ENCODE measurements at regions not wholly inside any gene's neighbourhood (a gene's known extent, or its start where the extent isn't known, plus 50 kb on each side); places are given as distances from the start of the nearest gene placed in this dataset.

DNA sequence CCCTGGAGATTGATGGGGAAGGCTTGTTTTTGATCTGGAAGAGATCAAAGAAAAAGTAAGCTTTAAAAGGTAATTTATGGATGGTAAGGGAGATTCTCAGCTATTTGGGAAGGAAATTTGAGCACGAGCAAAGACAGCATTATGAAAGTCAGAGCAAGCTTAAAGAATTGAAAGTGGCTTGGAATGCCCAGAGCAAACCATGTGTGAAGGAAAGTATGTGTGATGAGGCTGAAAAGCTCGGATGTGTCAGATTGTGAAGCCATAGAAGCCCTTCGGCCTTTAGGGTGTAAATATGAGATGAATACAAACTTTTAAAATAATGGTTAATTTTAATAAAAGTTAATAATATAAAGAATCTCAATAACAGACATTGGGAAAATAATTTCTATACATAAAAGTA is 377.4 kb upstream of the DSEL start:
- H3K4me3 ChIP-seq (ENCODE audit: low read depth, low read length): no peak overlapping the region
- no peak for DNase-seq (ENCODE audit: low read depth)
- TF ChIP-seq, protein P1, sequence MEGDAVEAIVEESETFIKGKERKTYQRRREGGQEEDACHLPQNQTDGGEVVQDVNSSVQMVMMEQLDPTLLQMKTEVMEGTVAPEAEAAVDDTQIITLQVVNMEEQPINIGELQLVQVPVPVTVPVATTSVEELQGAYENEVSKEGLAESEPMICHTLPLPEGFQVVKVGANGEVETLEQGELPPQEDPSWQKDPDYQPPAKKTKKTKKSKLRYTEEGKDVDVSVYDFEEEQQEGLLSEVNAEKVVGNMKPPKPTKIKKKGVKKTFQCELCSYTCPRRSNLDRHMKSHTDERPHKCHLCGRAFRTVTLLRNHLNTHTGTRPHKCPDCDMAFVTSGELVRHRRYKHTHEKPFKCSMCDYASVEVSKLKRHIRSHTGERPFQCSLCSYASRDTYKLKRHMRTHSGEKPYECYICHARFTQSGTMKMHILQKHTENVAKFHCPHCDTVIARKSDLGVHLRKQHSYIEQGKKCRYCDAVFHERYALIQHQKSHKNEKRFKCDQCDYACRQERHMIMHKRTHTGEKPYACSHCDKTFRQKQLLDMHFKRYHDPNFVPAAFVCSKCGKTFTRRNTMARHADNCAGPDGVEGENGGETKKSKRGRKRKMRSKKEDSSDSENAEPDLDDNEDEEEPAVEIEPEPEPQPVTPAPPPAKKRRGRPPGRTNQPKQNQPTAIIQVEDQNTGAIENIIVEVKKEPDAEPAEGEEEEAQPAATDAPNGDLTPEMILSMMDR (IDR thresholded peaks at IDR 0.05; ENCODE audit: low read depth, low read length, missing control alignments): no peak

DNA sequence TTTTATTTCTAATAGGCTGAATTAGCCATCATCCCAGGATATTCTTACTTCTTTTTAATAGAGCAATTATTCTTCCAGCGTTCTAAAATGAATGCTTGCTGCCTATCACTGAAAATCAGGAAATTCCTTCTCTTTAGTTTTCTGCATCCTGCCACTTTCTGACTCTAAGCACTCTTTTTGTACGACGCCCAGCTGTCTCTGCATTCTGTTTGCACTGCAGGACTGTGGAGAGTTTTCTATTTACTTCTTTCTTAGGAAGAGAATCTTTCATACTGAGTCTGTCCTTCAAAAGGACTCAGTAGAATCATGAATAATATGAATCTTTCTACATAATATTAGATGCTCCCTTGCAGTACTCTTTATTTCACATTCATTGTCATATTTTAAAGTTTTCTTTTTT is 360.4 kb upstream of the DSEL start:
- no peak overlapping the region for H3K4me3 ChIP-seq (ENCODE audit: low read depth, low read length)
- DNase-seq (ENCODE audit: low read depth): no peak
- TF ChIP-seq, protein P1 (IDR thresholded peaks at IDR 0.05; ENCODE audit: low read depth, low read length, missing control alignments): no peak

DNA sequence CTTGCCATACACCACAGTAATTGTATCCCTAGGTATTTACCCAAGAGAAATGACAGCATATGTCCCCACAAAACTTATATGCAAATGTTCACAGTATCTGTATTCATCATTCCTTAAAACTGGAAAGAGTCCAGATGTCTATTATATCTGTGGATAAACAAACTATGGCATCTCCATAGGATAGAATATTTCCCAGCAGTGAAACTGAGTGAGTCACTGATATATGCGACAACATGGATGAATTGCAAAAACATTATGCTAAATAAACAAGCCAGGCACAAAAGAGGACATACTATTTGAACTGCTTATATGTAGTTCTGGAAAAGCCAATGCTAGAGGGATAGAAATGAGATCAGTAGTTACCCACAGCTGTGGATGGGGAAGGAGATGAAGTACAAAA is 359.4 kb upstream of the DSEL start:
- TF ChIP-seq, protein P1 (IDR thresholded peaks at IDR 0.05; ENCODE audit: low read depth, low read length, missing control alignments): no peak
- DNase-seq (ENCODE audit: low read depth): no peak
- no peak overlapping the region for H3K4me3 ChIP-seq (ENCODE audit: low read depth, low read length)

DNA sequence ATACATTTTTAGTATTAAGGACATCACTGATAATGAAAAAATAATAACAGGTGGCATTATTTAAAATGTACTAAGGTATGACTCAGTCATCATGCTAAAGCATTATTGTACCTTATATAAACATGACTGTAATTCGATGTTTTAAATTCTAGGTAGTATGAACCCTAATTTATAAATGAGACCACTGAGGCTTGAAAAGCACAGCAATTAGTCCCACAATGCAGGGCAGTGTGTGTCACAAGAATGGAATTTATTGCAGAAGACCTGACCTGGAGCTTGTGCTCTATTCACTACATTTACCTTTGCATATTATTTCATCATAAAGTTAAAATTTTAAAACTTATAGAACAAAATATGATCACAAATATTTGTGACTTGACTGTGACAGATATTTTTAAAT is 358.5 kb upstream of the DSEL start:
- TF ChIP-seq, protein P1 (IDR thresholded peaks at IDR 0.05; ENCODE audit: low read depth, low read length, missing control alignments): no peak
- DNase-seq (ENCODE audit: low read depth): no peak

DNA sequence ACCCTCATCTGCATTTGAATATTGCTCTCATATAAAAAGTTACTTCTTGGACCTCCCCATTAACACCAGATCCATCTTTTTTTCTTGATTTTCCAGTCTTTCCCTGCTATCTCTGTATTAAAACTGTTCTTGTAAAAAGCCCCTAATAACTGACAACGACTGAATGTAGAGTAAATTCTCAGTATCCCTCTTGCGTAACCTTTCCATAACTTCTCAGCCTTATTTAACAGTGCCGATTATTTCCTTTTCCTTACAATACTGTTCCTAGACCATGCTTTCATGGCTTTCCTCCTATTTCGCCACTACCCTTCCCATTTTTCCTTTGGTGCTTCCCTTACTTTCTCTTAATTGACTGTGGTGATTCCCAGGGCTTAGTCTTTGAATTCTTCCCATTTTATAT is 348.9 kb upstream of the DSEL start:
- TF ChIP-seq, protein P1 (IDR thresholded peaks at IDR 0.05; ENCODE audit: low read depth, low read length, missing control alignments): no peak
- no peak overlapping the region for H3K4me3 ChIP-seq (ENCODE audit: low read depth, low read length)
- no peak for DNase-seq (ENCODE audit: low read depth)

More for the DNA sequence above, 358.5 kb upstream of the DSEL start:
- no peak overlapping the region for H3K4me3 ChIP-seq (ENCODE audit: low read depth, low read length)

DNA sequence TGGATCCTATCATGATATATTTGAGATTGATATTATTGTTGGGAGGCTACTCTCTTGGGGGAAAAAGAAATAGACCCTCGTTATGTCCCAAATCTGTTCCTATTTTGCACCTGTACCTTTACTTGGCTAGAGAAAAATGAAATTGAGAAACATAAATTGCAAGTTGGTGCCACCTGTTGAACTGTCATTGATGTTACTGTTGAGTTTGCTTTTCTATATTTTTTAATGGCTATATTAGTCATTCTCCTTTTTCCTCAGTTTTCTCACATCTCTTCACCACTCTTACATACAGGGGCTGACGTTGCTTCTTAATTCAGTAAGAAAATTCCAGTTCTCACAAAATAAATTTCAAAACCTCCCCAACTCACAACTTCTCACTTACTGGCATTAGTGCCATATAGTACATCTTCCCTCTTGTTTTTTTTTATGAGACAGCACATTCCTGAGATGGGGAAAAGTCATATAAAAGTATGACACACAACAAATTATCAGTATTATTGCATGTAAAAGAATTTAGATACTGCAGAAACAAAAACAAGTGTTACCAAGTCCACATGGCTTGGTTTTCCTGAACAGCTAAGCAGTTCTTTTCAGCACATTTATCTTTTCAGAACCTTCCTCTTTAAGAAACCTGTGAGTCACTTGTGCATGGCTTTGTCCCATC is 348.3 kb upstream of the DSEL start:
- no peak for DNase-seq (ENCODE audit: low read depth)
- TF ChIP-seq, protein P1 (IDR thresholded peaks at IDR 0.05; ENCODE audit: low read depth, low read length, missing control alignments): no peak
- no peak overlapping the region for H3K4me3 ChIP-seq (ENCODE audit: low read depth, low read length)

DNA sequence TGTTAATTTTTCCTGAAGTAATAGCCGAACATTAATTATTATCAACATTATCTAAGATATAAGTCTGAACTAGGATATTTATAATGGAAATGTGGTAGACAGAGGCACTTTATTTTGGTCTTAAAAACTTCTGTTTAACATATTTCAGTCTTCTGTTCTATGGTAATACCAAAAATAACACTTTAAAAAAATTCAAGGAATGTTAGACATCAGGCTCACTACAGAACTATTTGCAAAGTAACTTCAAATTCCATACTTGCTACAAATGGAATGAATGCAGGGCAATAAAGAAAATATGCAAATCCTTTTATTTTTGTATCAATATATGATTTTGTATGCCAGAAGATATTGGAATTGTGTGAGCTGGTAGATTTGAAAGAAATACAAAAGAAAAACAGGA is 345.5 kb upstream of the DSEL start:
- TF ChIP-seq, protein P1 (IDR thresholded peaks at IDR 0.05; ENCODE audit: low read depth, low read length, missing control alignments): no peak
- no peak overlapping the region for H3K4me3 ChIP-seq (ENCODE audit: low read depth, low read length)
- DNase-seq (ENCODE audit: low read depth): no peak
